ENCODE measurements at regions not wholly inside any gene's neighbourhood (a gene's known extent, or its start where the extent isn't known, plus 50 kb on each side); places are given as distances from the start of the nearest gene placed in this dataset.

DNA sequence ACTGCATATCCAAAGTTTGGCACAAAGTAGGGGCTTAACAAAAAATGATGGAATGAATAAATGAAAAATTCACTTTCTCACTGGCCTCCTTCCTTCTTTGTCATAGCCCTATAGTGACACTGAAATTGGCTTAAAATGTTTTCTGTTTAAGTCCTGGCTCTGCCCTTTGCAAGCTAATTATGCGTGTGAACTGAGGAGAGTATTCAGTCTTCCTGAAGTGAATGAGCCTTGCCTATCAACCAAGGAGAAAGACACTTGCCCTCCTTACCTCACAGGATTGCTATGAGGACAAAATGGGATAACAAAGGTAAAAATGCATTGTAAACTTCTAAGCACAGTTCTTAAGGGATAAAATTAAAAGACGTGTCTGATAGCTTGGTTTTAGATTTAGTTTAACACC lies 729.8 kb upstream of the ANO3 start:
- TF ChIP-seq EZH2phosphoT487 (IDR thresholded peaks at IDR 0.05; ENCODE audit: insufficient read depth, low read depth): no peak
- TF ChIP-seq EZH2 (IDR thresholded peaks at IDR 0.05; ENCODE audit: insufficient read depth, poor library complexity, severe bottlenecking): no peak
- Histone ChIP-seq H3K27me3 (replicated peaks; ENCODE audit: insufficient read depth) (no peaks in the 10 kb centered on the region), H3K9me2 (ENCODE audit: insufficient read depth) (no peaks in the 10 kb centered on the region), H3F3A (ENCODE audit: insufficient read depth) (no peaks in the 10 kb centered on the region), H3K9me3 (ENCODE audit: low read depth) (no peaks in the 10 kb centered on the region), H3K9ac (no peak overlapping the region), H3K4me3 (no peak overlapping the region), H3K4me2 (ENCODE audit: unreplicated experiment) (no peak overlapping the region), H4K20me1 (ENCODE audit: insufficient read depth) (no peaks in the 10 kb centered on the region), H2AFZ (no peak overlapping the region), H3K79me2 (ENCODE audit: insufficient read depth) (no peaks in the 10 kb centered on the region), H3K27ac (no peak overlapping the region), H3K4me1 (ENCODE audit: insufficient read depth) (no peaks in the 10 kb centered on the region), H3K36me3 (ENCODE audit: low read depth) (no peaks in the 10 kb centered on the region)
- in situ Hi-C loops (cut with MboI): no loop called here
- DNase-seq: no peak
- 3 to 6% methylated on average over 2 of the region's 2 CpGs for WGBS, 2 experiments (ENCODE audit: low coverage in 1 of 2, low lambda C conversion rate in 2 of 2, missing lambda C conversion rate in 2 of 2)

DNA sequence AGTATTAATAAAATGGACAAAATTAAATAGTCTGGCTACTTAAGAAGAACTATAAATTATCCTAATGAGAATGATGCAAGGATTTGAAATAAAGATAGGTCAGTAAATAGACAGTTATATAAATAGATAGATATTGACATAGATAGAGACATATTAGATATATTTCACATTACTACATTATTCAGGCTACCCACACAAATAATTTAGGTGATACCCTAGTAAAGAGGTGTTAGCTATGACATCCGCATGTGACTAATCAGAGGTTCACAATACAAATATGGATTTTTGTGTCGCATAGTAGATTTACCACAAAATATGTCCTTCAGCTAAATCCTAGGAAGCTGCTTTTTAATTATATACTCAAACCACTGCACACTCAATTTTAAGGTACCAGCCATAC lies 729.0 kb upstream of the ANO3 start:
- no peak for DNase-seq
- TF ChIP-seq EZH2phosphoT487 (IDR thresholded peaks at IDR 0.05; ENCODE audit: insufficient read depth, low read depth) (no peak), EZH2 (IDR thresholded peaks at IDR 0.05; ENCODE audit: insufficient read depth, poor library complexity, severe bottlenecking) (no peak)
- no peaks in the 10 kb centered on the region for H4K20me1 ChIP-seq (ENCODE audit: insufficient read depth)
- H3K4me2 ChIP-seq (ENCODE audit: unreplicated experiment): no peak overlapping the region
- WGBS, 2 experiments (ENCODE audit: low coverage in 1 of 2, low lambda C conversion rate in 2 of 2, missing lambda C conversion rate in 2 of 2): 67 to 72% methylated on average over 2 of the region's 2 CpGs
- H3F3A ChIP-seq (ENCODE audit: insufficient read depth): no peaks in the 10 kb centered on the region
- H3K27me3 ChIP-seq (replicated peaks; ENCODE audit: insufficient read depth): no peaks in the 10 kb centered on the region
- no peaks in the 10 kb centered on the region for H3K9me3 ChIP-seq (ENCODE audit: low read depth)
- in situ Hi-C loops (cut with MboI): no loop called here
- H3K79me2 ChIP-seq (ENCODE audit: insufficient read depth): no peaks in the 10 kb centered on the region
- H2AFZ ChIP-seq: no peak overlapping the region
- H3K27ac ChIP-seq: no peak overlapping the region
- H3K4me3 ChIP-seq: no peak overlapping the region
- no peak overlapping the region for H3K9ac ChIP-seq
- H3K36me3 ChIP-seq (ENCODE audit: low read depth): no peaks in the 10 kb centered on the region
- H3K9me2 ChIP-seq (ENCODE audit: insufficient read depth): no peaks in the 10 kb centered on the region
- H3K4me1 ChIP-seq (ENCODE audit: insufficient read depth): no peaks in the 10 kb centered on the region

DNA sequence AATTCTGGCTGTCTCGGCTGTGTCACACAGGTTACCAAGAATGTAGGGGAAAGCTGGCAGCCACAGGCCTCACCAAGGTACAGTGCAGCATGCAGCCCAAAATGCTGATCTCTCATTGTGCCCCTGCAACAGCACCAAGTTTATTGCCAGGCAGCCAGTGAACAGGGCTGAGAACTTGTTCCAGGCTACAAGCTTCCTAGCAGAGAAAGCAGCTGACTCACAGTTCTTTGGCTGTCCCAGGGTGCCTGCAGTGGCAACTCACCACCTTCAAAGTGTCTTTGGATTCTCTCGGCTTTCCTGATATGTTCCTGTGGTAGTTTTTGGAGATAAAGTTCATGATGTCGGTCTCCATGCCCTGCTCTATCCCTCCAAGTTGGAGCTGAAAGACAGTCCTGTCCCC lies 719.1 kb upstream of the ANO3 start:
- no peak overlapping the region for H3K4me3 ChIP-seq
- H3K9ac ChIP-seq: no peak overlapping the region
- WGBS, 2 experiments (ENCODE audit: low coverage in 1 of 2, low lambda C conversion rate in 2 of 2, missing lambda C conversion rate in 2 of 2): 5 to 6% methylated on average over 3 of the region's 3 CpGs
- H3K9me3 ChIP-seq (ENCODE audit: low read depth): no peaks in the 10 kb centered on the region
- H3K4me1 ChIP-seq (ENCODE audit: insufficient read depth): no peaks in the 10 kb centered on the region
- H4K20me1 ChIP-seq (ENCODE audit: insufficient read depth): no peaks in the 10 kb centered on the region
- DNase-seq: no peak
- H3K36me3 ChIP-seq (ENCODE audit: low read depth): no peaks in the 10 kb centered on the region
- TF ChIP-seq EZH2 (IDR thresholded peaks at IDR 0.05; ENCODE audit: insufficient read depth, poor library complexity, severe bottlenecking) (no peak), EZH2phosphoT487 (IDR thresholded peaks at IDR 0.05; ENCODE audit: insufficient read depth, low read depth) (no peak)
- no peak overlapping the region for H3K4me2 ChIP-seq (ENCODE audit: unreplicated experiment)
- no peak overlapping the region for H3K27ac ChIP-seq
- H3K27me3 ChIP-seq (replicated peaks; ENCODE audit: insufficient read depth): no peaks in the 10 kb centered on the region
- in situ Hi-C loops (cut with MboI): no loop called here
- no peaks in the 10 kb centered on the region for H3F3A ChIP-seq (ENCODE audit: insufficient read depth)
- no peaks in the 10 kb centered on the region for H3K9me2 ChIP-seq (ENCODE audit: insufficient read depth)
- H3K79me2 ChIP-seq (ENCODE audit: insufficient read depth): no peaks in the 10 kb centered on the region
- H2AFZ ChIP-seq: no peak overlapping the region

DNA sequence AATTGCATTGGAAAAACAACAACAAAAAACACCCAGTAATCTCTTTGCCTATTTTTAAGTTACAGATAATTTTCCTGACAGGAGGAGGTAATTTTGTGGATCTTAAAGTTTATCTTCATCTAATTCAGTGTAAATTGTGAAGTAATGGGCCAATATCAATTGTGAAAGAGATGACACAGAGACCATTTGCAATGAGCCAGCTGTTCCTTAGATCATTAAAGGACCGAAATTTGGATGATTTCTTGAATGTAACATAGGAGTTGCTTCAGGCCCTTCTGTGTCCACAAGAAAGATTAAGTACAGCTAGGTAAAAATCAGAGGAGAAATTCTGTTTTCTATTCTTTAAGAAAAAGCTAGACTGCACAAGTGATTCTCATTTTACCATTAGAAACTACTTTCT lies 718.5 kb upstream of the ANO3 start:
- in situ Hi-C loops (cut with MboI): no loop called here
- Histone ChIP-seq H3K27me3 (replicated peaks; ENCODE audit: insufficient read depth) (no peaks in the 10 kb centered on the region), H3K27ac (no peak overlapping the region), H3K9me2 (ENCODE audit: insufficient read depth) (no peaks in the 10 kb centered on the region), H3K9ac (no peak overlapping the region), H3K4me3 (no peak overlapping the region), H3K79me2 (ENCODE audit: insufficient read depth) (no peaks in the 10 kb centered on the region), H4K20me1 (ENCODE audit: insufficient read depth) (no peaks in the 10 kb centered on the region), H3K36me3 (ENCODE audit: low read depth) (no peaks in the 10 kb centered on the region), H3K9me3 (ENCODE audit: low read depth) (no peaks in the 10 kb centered on the region), H3K4me1 (ENCODE audit: insufficient read depth) (no peaks in the 10 kb centered on the region), H3F3A (ENCODE audit: insufficient read depth) (no peaks in the 10 kb centered on the region), H3K4me2 (ENCODE audit: unreplicated experiment) (no peak overlapping the region), H2AFZ (no peak overlapping the region)
- no peak for DNase-seq
- TF ChIP-seq EZH2 (IDR thresholded peaks at IDR 0.05; ENCODE audit: insufficient read depth, poor library complexity, severe bottlenecking) (no peak), EZH2phosphoT487 (IDR thresholded peaks at IDR 0.05; ENCODE audit: insufficient read depth, low read depth) (no peak)
- WGBS, 2 experiments (ENCODE audit: low coverage in 1 of 2, low lambda C conversion rate in 2 of 2, missing lambda C conversion rate in 2 of 2): 0 to 7% methylated on average over 1 of the region's 1 CpG

DNA sequence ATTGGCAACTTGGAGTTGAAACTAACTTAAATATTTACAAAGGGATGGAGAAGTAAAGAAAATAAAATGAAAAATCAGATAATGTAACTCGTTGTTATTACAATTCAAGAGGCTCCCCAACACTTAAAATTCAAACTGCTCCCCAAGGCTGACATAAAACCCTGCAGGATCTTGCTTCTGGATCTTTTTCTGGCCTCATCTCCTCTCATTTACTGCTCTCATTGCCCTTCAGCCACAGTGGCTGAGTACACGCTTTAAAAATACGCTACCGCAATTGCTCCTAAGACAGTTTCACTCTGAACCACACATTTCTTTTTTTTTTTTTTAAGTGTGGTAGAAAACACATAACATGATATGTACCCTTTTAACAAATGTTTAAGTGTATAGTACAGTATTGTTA lies 718.1 kb upstream of the ANO3 start:
- no peak overlapping the region for H3K27ac ChIP-seq
- no peak for DNase-seq
- in situ Hi-C loops (cut with MboI): no loop called here

More for the DNA sequence above, 718.1 kb upstream of the ANO3 start:
- no peaks in the 10 kb centered on the region for H3K9me2 ChIP-seq (ENCODE audit: insufficient read depth)
- no peak overlapping the region for H3K4me3 ChIP-seq
- H3K27me3 ChIP-seq (replicated peaks; ENCODE audit: insufficient read depth): no peaks in the 10 kb centered on the region
- H3K9me3 ChIP-seq (ENCODE audit: low read depth): no peaks in the 10 kb centered on the region
- no peaks in the 10 kb centered on the region for H3K79me2 ChIP-seq (ENCODE audit: insufficient read depth)
- no peak overlapping the region for H3K4me2 ChIP-seq (ENCODE audit: unreplicated experiment)
- no peaks in the 10 kb centered on the region for H3K36me3 ChIP-seq (ENCODE audit: low read depth)
- TF ChIP-seq EZH2phosphoT487 (IDR thresholded peaks at IDR 0.05; ENCODE audit: insufficient read depth, low read depth) (no peak), EZH2 (IDR thresholded peaks at IDR 0.05; ENCODE audit: insufficient read depth, poor library complexity, severe bottlenecking) (no peak)
- 61 to 63% methylated on average over 4 of the region's 4 CpGs for WGBS, 2 experiments (ENCODE audit: low coverage in 1 of 2, low lambda C conversion rate in 2 of 2, missing lambda C conversion rate in 2 of 2)
- H3F3A ChIP-seq (ENCODE audit: insufficient read depth): no peaks in the 10 kb centered on the region
- no peaks in the 10 kb centered on the region for H4K20me1 ChIP-seq (ENCODE audit: insufficient read depth)
- H3K9ac ChIP-seq: no peak overlapping the region
- H2AFZ ChIP-seq: no peak overlapping the region
- no peaks in the 10 kb centered on the region for H3K4me1 ChIP-seq (ENCODE audit: insufficient read depth)

Measured in GM23248 (cell line).